IMR-90 (cell line): ENCODE measurements at regions not wholly inside any gene's neighbourhood (a gene's known extent, or its start where the extent isn't known, plus 50 kb on each side); places are given as distances from the start of the nearest gene placed in this dataset.

Source experiments
- ATAC-seq: fragments of 200-7000 bp; cut with Tn5 transposase; 2 replicates; pipeline ENCODE4 v1.9.1; 2020; ENCODE audit warnings: low read depth, mild to moderate bottlenecking, moderate library complexity
- BruUV-seq: library from RNA; stranded (reverse); fragments of 400-500 nt; replicated peaks from 2 replicates; lab custom pipeline; 2021; lab: Mats Ljungman, UMichigan
- CTCF ChIA-PET: fragments of 300-600 bp; formaldehyde crosslinking; extraction: SDS; loops from one replicate; lab custom pipeline; 2021; ENCODE audit warnings: antibody characterized with exemption; lab: Yijun Ruan, JAX
- POLR2A ChIA-PET: fragments of 300-600 bp; sonication (Branson Sonifier 250); formaldehyde crosslinking; loops from one replicate; lab custom pipeline; 2022; ENCODE audit warnings: antibody characterized with exemption; ENCODE audit not compliant: unreplicated experiment; lab: Charles Lee
- DNase-seq: peaks from one replicate; pipeline ENCODE4 v3.0.0; 2013
- H2AFZ ChIP-seq: replicated peaks from 2 replicates; pipeline ENCODE3; 2013; ENCODE audit warnings: low read length, mild to moderate bottlenecking; ENCODE audit not compliant: poor library complexity
- H2AK5ac ChIP-seq: 2 replicates; pipeline ENCODE4 v1.6.1; 2013; ENCODE audit warnings: low read depth, low read length, inconsistent platforms
- H2AK9ac ChIP-seq: replicated peaks from 2 replicates; pipeline ENCODE3; 2013; ENCODE audit warnings: mild to moderate bottlenecking, low read depth, low read length, moderate library complexity; ENCODE audit not compliant: poor library complexity
- H2BK120ac ChIP-seq: 2 replicates; pipeline ENCODE4 v1.6.1; 2013; ENCODE audit warnings: low read depth, low read length, inconsistent platforms
- H2BK15ac ChIP-seq: 3 replicates; pipeline ENCODE4 v1.6.1; 2013; ENCODE audit warnings: low read depth, low read length, inconsistent platforms
- H2BK20ac ChIP-seq: 2 replicates; pipeline ENCODE4 v1.6.1; 2013; ENCODE audit warnings: low read depth, mild to moderate bottlenecking, inconsistent platforms, low read length, moderate library complexity
- H2BK5ac ChIP-seq: 2 replicates; pipeline ENCODE4 v1.6.1; 2013; ENCODE audit warnings: mild to moderate bottlenecking, low read depth, low read length, inconsistent platforms; ENCODE audit not compliant: poor library complexity, severe bottlenecking
- H3K14ac ChIP-seq: replicated peaks from 2 replicates; pipeline ENCODE4 v1.6.1; 2013; ENCODE audit warnings: low read depth, low read length, inconsistent platforms
- H3K18ac ChIP-seq: 2 replicates; pipeline ENCODE4 v1.6.1; 2013; ENCODE audit warnings: low read depth, low read length, control low read depth
- H3K23ac ChIP-seq: 2 replicates; pipeline ENCODE4 v1.6.1; 2013; ENCODE audit warnings: low read depth, low read length, inconsistent platforms
- H3K27ac ChIP-seq: 2 replicates; pipeline ENCODE4 v1.5.1; 2013; ENCODE audit warnings: mild to moderate bottlenecking, control low read depth, low read length; ENCODE audit not compliant: insufficient read depth
- H3K27me3 ChIP-seq: 2 replicates; pipeline ENCODE4 v1.6.1; 2013; ENCODE audit warnings: low read length; ENCODE audit not compliant: control insufficient read depth, insufficient read depth
- H3K36me3 ChIP-seq: 2 replicates; pipeline ENCODE4 v1.6.1; 2013; ENCODE audit warnings: low read length, mixed read lengths; ENCODE audit not compliant: control insufficient read depth, insufficient read depth
- H3K4ac ChIP-seq: 2 replicates; pipeline ENCODE4 v1.6.1; 2013; ENCODE audit warnings: low read depth, low read length, inconsistent platforms
- H3K4me1 ChIP-seq: 2 replicates; pipeline ENCODE4 v1.6.1; 2013; ENCODE audit warnings: low read length, mixed read lengths; ENCODE audit not compliant: control insufficient read depth, insufficient read depth
- H3K4me2 ChIP-seq: 2 replicates; pipeline ENCODE4 v1.6.1; 2013; ENCODE audit warnings: low read depth, mild to moderate bottlenecking, control low read depth, low read length, moderate library complexity
- H3K4me3 ChIP-seq: 2 replicates; pipeline ENCODE4 v1.5.1; 2013; ENCODE audit warnings: low read depth, mild to moderate bottlenecking, control low read depth, low read length, moderate library complexity; ENCODE audit not compliant: insufficient read depth
- H3K56ac ChIP-seq: 2 replicates; pipeline ENCODE4 v1.6.1; 2013; ENCODE audit warnings: low read length, inconsistent platforms; ENCODE audit not compliant: insufficient read depth; ENCODE audit errors: extremely low read depth
- H3K79me1 ChIP-seq, 2 experiments: 2 replicates each; pipeline ENCODE4 v1.6.1; 2013; ENCODE audit warnings: low read length in 2 of 2, inconsistent platforms in 1 of 2, low read depth in 1 of 2
- H3K9ac ChIP-seq: 2 replicates; pipeline ENCODE4 v1.6.1; 2013; ENCODE audit warnings: low read depth, low read length, control low read depth
- H3K9me1 ChIP-seq: 2 replicates; pipeline ENCODE4 v1.6.1; 2013; ENCODE audit warnings: low read length, inconsistent platforms; ENCODE audit not compliant: insufficient read depth
- H3K9me3 ChIP-seq: 2 replicates; pipeline ENCODE4 v1.6.1; 2013; ENCODE audit warnings: low read length; ENCODE audit not compliant: control insufficient read depth, insufficient read depth
- H4K20me1 ChIP-seq: 2 replicates; pipeline ENCODE4 v1.6.1; 2013; ENCODE audit warnings: low read length, inconsistent platforms; ENCODE audit not compliant: insufficient read depth
- H4K5ac ChIP-seq: 2 replicates; pipeline ENCODE4 v1.6.1; 2013; ENCODE audit warnings: mild to moderate bottlenecking, low read depth, low read length, control low read depth
- H4K8ac ChIP-seq, 2 experiments: 2 replicates each; pipeline ENCODE4 v1.6.1; 2013; ENCODE audit warnings: low read depth in 2 of 2, low read length in 2 of 2, control low read depth in 1 of 2, inconsistent platforms in 1 of 2
- H4K91ac ChIP-seq: 2 replicates; pipeline ENCODE4 v1.6.1; 2013; ENCODE audit warnings: low read depth, low read length, inconsistent platforms; ENCODE audit not compliant: insufficient read depth
- CEBPB ChIP-seq: IDR thresholded peaks from 2 replicates; pipeline ENCODE4 v1.6.1; 2012; ENCODE audit warnings: low read depth, low read length, improper control_type of control experiment
- CHD1 ChIP-seq: IDR thresholded peaks from 2 replicates; pipeline ENCODE4 v1.6.1; 2012; ENCODE audit warnings: low read depth, low read length, improper control_type of control experiment
- FOS ChIP-seq: fragments of 150-350 bp; IDR thresholded peaks from 2 replicates; pipeline ENCODE4 v1.6.1; 2016; ENCODE audit warnings: low read depth, low read length
- MAFK ChIP-seq: IDR thresholded peaks from 2 replicates; pipeline ENCODE4 v1.6.1; 2012; ENCODE audit warnings: low read depth, low read length, improper control_type of control experiment
- MAZ ChIP-seq: IDR thresholded peaks from 2 replicates; pipeline ENCODE4 v1.6.1; 2012; ENCODE audit warnings: low read depth, mild to moderate bottlenecking, low read length, improper control_type of control experiment, moderate library complexity, borderline replicate concordance
- MXI1 ChIP-seq: IDR thresholded peaks from 2 replicates; pipeline ENCODE4 v1.6.1; 2012; ENCODE audit warnings: low read depth, mild to moderate bottlenecking, low read length, moderate library complexity, borderline replicate concordance
- NFE2L2 ChIP-seq: fragments of 150-350 bp; IDR thresholded peaks from 2 replicates; pipeline ENCODE4 v1.6.1; 2016; ENCODE audit warnings: low read depth, mild to moderate bottlenecking, low read length
- POLR2A ChIP-seq: IDR thresholded peaks from 2 replicates; pipeline ENCODE4 v1.6.1; 2012; ENCODE audit warnings: mild to moderate bottlenecking, low read depth, low read length
- RAD21 ChIP-seq: IDR thresholded peaks from 2 replicates; pipeline ENCODE4 v1.6.1; 2012; ENCODE audit warnings: low read length, improper control_type of control experiment
- RCOR1 ChIP-seq: IDR thresholded peaks from 2 replicates; pipeline ENCODE4 v1.6.1; 2012; ENCODE audit warnings: mild to moderate bottlenecking, low read length, improper control_type of control experiment; ENCODE audit not compliant: insufficient replicate concordance
- RFX5 ChIP-seq: IDR thresholded peaks from 2 replicates; pipeline ENCODE4 v1.8.0; 2012; ENCODE audit warnings: low read depth, mild to moderate bottlenecking, low read length, moderate library complexity
- SMC3 ChIP-seq: fragments of 150-350 bp; IDR thresholded peaks from 2 replicates; pipeline ENCODE4 v1.6.1; 2016; ENCODE audit warnings: low read depth, mild to moderate bottlenecking, antibody characterized with exemption, low read length, moderate library complexity
- WGBS, 2 experiments: methylation state at CpG; one replicate each; pipeline versions ENCODE4 v1.1.5 to v1.1.7; 2013; ENCODE audit warnings: missing lambda C conversion rate in 2 of 2; ENCODE audit not compliant: insufficient read length in 1 of 2; ENCODE audit errors: extremely low coverage in 2 of 2; 5-methylcytosine and 5-hydroxymethylcytosine counted together
- dilution Hi-C: fragments of 300-500 bp; cut with HindIII; formaldehyde crosslinking; loops from one replicate; pipeline ENCODE4 v1.14.3; 2018; ENCODE audit warnings: low sequenced_read_pairs; ENCODE audit not compliant: unreplicated experiment
- in situ Hi-C: fragments of 300-500 bp; cut with MboI; formaldehyde crosslinking; loops from 3 replicates; pipeline ENCODE4 v1.14.3; 2019; ENCODE audit warnings: low sequenced_read_pairs, inconsistent platforms, mixed read lengths
- intact Hi-C: fragments of 100-400 bp; cut with micrococcal nuclease; formaldehyde crosslinking; loops from 2 replicates; pipeline ENCODE4 v1.10.0; 2022
- TF ChIP-seq, protein P1 (sequence below): fragments of 150-350 bp; IDR thresholded peaks from 2 replicates; pipeline ENCODE4 v1.6.1; 2016; ENCODE audit warnings: low read depth, mild to moderate bottlenecking, low read length, moderate library complexity, borderline replicate concordance
- TF ChIP-seq, protein P2 (sequence below): conservative IDR thresholded peaks from 2 replicates; pipeline ENCODE4 v1.5.1; 2012; ENCODE audit warnings: mild to moderate bottlenecking, low read depth, low read length, improper control_type of control experiment
- TF ChIP-seq, protein P3 (sequence below): fragments of 150-350 bp; IDR thresholded peaks from 2 replicates; pipeline ENCODE4 v1.6.1; 2017; ENCODE audit warnings: mild to moderate bottlenecking, antibody characterized with exemption, low read length, low read depth

DNA sequence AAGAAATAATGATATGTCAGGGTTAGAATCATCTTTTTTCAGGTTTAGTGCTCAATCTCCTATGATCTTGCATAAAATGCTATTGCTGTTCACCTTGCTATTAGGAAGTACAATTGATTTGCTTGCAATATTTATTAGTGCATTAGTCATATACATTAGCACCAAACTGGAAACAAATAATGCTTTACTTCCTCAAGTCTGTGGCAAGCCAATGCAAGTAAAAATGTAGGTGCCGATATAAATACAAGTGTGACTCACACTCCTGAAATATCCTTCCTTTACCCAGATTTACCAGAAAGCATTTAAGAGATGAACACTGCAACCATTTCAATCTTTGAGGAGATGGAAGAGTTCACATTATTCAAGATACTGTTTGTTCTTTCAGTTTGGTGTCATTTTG lies 1487.7 kb upstream of the ADGRL3 start:
- Histone ChIP-seq H3K36me3 (no peaks in the 10 kb centered on the region), H3K27ac (no peak overlapping the region), H2AFZ (no peak overlapping the region), H3K9me1 (no peaks in the 10 kb centered on the region), H2BK15ac (no peak overlapping the region), H2BK20ac (no peak overlapping the region), H3K18ac (no peak overlapping the region), H2AK9ac (no peak overlapping the region), H3K9ac (no peak overlapping the region), H2BK120ac (no peak overlapping the region), H3K14ac (no peak overlapping the region), H2AK5ac (no peak overlapping the region), H3K56ac (no peak overlapping the region), H4K5ac (no peak overlapping the region), H4K8ac (no peak overlapping the region), H3K4me3 (no peak overlapping the region), H3K23ac (no peak overlapping the region), H3K79me1 (no peaks in the 10 kb centered on the region), H3K4me1 (no peaks in the 10 kb centered on the region), H4K20me1 (no peaks in the 10 kb centered on the region), H3K27me3 (no peaks in the 10 kb centered on the region), H4K91ac (no peak overlapping the region), H2BK5ac (no peak overlapping the region), H3K4ac (no peak overlapping the region), H3K4me2 (no peak overlapping the region), H3K9me3 (no peaks in the 10 kb centered on the region)
- CTCF ChIA-PET = no interaction called here
- no peak for TF ChIP-seq FOS
- no peak for TF ChIP-seq MAZ
- TF ChIP-seq, protein P1, sequence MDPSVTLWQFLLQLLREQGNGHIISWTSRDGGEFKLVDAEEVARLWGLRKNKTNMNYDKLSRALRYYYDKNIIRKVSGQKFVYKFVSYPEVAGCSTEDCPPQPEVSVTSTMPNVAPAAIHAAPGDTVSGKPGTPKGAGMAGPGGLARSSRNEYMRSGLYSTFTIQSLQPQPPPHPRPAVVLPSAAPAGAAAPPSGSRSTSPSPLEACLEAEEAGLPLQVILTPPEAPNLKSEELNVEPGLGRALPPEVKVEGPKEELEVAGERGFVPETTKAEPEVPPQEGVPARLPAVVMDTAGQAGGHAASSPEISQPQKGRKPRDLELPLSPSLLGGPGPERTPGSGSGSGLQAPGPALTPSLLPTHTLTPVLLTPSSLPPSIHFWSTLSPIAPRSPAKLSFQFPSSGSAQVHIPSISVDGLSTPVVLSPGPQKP = no peak
- TF ChIP-seq, protein P2, sequence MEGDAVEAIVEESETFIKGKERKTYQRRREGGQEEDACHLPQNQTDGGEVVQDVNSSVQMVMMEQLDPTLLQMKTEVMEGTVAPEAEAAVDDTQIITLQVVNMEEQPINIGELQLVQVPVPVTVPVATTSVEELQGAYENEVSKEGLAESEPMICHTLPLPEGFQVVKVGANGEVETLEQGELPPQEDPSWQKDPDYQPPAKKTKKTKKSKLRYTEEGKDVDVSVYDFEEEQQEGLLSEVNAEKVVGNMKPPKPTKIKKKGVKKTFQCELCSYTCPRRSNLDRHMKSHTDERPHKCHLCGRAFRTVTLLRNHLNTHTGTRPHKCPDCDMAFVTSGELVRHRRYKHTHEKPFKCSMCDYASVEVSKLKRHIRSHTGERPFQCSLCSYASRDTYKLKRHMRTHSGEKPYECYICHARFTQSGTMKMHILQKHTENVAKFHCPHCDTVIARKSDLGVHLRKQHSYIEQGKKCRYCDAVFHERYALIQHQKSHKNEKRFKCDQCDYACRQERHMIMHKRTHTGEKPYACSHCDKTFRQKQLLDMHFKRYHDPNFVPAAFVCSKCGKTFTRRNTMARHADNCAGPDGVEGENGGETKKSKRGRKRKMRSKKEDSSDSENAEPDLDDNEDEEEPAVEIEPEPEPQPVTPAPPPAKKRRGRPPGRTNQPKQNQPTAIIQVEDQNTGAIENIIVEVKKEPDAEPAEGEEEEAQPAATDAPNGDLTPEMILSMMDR = no peak
- TF ChIP-seq RFX5 = no peak
- no peak for TF ChIP-seq CEBPB
- TF ChIP-seq CHD1 = no peak
- no peak for TF ChIP-seq RAD21
- no peak for TF ChIP-seq RCOR1
- TF ChIP-seq SMC3 = no peak
- no peak for TF ChIP-seq NFE2L2
- no peak for TF ChIP-seq MXI1
- TF ChIP-seq POLR2A = no peak
- TF ChIP-seq MAFK = no peak
- TF ChIP-seq, protein P3, sequence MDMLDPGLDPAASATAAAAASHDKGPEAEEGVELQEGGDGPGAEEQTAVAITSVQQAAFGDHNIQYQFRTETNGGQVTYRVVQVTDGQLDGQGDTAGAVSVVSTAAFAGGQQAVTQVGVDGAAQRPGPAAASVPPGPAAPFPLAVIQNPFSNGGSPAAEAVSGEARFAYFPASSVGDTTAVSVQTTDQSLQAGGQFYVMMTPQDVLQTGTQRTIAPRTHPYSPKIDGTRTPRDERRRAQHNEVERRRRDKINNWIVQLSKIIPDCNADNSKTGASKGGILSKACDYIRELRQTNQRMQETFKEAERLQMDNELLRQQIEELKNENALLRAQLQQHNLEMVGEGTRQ = no peak
- POLR2A ChIA-PET = no interaction called here
- DNase-seq (no peak), ATAC-seq (no peak)
- BruUV-seq = no TSS peak
- in situ Hi-C loops = no loop called here
- intact Hi-C loops = no loop called here
- dilution Hi-C loops = no loop called here
- WGBS, 2 experiments = no CpG with 5 or more reads among the region's 1 CpG
